PC-9 (cell line): ENCODE measurements at regions not wholly inside any gene's neighbourhood (a gene's known extent, or its start where the extent isn't known, plus 50 kb on each side); places are given as distances from the start of the nearest gene placed in this dataset.

Experiments used
- BruUV-seq: library from RNA; stranded (reverse); fragments of 400-500 nt; replicated peaks from 2 replicates; lab custom pipeline; 2021; lab: Mats Ljungman, UMichigan
- CTCF ChIA-PET: fragments of 300-600 bp; sonication (Branson Sonifier 250); formaldehyde crosslinking; loops from one replicate; lab custom pipeline; 2022; ENCODE audit warnings: antibody characterized with exemption; lab: Charles Lee
- POLR2A ChIA-PET: fragments of 300-600 bp; sonication (Branson Sonifier 250); formaldehyde crosslinking; loops from one replicate; lab custom pipeline; 2022; ENCODE audit warnings: antibody characterized with exemption; ENCODE audit not compliant: unreplicated experiment; lab: Charles Lee
- DNase-seq, 2 experiments: peaks; one replicate each; pipeline versions ENCODE4 v3.0.0 to v3.0.0-alpha.2; 2015 to 2022; ENCODE audit warnings: mixed read lengths in 1 of 2
- H2AFZ ChIP-seq: fragments of 200-600 bp; sonication (generic); 2 replicates; pipeline ENCODE4 v1.8.1; 2017; ENCODE audit warnings: antibody characterized with exemption
- H3F3A ChIP-seq: fragments of 200-600 bp; sonication (generic); 2 replicates; pipeline ENCODE4 v1.8.1; 2017; ENCODE audit warnings: antibody characterized with exemption, mild to moderate bottlenecking, low read depth; ENCODE audit not compliant: insufficient read depth
- H3K27ac ChIP-seq: fragments of 200-600 bp; sonication (generic); 2 replicates; pipeline ENCODE4 v1.6.1; 2016; ENCODE audit warnings: mixed run types
- H3K27me3 ChIP-seq: fragments of 200-600 bp; sonication (generic); 2 replicates; pipeline ENCODE4 v1.6.1; 2016; ENCODE audit warnings: low read depth, mixed run types; ENCODE audit not compliant: insufficient read depth
- H3K36me3 ChIP-seq: fragments of 200-600 bp; sonication (generic); 2 replicates; pipeline ENCODE4 v1.6.1; 2016; ENCODE audit warnings: low read depth, mixed run types
- H3K4me1 ChIP-seq: fragments of 200-600 bp; sonication (generic); replicated peaks from 2 replicates; pipeline ENCODE4 v1.6.1; 2016; ENCODE audit warnings: mixed run types; ENCODE audit not compliant: insufficient read depth
- H3K4me2 ChIP-seq: fragments of 200-600 bp; sonication (generic); 2 replicates; pipeline ENCODE4 v1.6.1; 2017; ENCODE audit warnings: mixed run types
- H3K4me3 ChIP-seq: fragments of 200-600 bp; sonication (generic); 2 replicates; pipeline ENCODE4 v1.6.1; 2016; ENCODE audit warnings: mixed run types
- H3K79me2 ChIP-seq: fragments of 200-600 bp; sonication (generic); 2 replicates; pipeline ENCODE4 v1.6.1; 2017; ENCODE audit warnings: low read depth, mixed run types
- H3K9me2 ChIP-seq: fragments of 200-600 bp; sonication (generic); 2 replicates; pipeline ENCODE4 v1.8.1; 2017; ENCODE audit warnings: mild to moderate bottlenecking; ENCODE audit not compliant: insufficient read depth
- H3K9me3 ChIP-seq: fragments of 200-600 bp; sonication (generic); 2 replicates; pipeline ENCODE4 v1.8.1; 2016; ENCODE audit warnings: low read depth; ENCODE audit not compliant: insufficient read depth
- H4K20me1 ChIP-seq: fragments of 200-600 bp; sonication (generic); 2 replicates; pipeline ENCODE4 v1.8.1; 2017; ENCODE audit not compliant: insufficient read depth
- CTCF ChIP-seq: fragments of 200-600 bp; sonication (generic); conservative IDR thresholded peaks from 2 replicates; pipeline ENCODE4 v1.6.1; 2017; ENCODE audit warnings: mixed run types, antibody characterized with exemption, mild to moderate bottlenecking, moderate library complexity
- EZH2 ChIP-seq: fragments of 200-600 bp; sonication (generic); IDR thresholded peaks from 2 replicates; pipeline ENCODE4 v1.8.0; 2017; ENCODE audit warnings: antibody characterized with exemption, low read depth
- intact Hi-C: fragments of 100-400 bp; cut with micrococcal nuclease; formaldehyde crosslinking; loops from one replicate; pipeline ENCODE4 v1.10.0; 2022; ENCODE audit not compliant: unreplicated experiment

DNA sequence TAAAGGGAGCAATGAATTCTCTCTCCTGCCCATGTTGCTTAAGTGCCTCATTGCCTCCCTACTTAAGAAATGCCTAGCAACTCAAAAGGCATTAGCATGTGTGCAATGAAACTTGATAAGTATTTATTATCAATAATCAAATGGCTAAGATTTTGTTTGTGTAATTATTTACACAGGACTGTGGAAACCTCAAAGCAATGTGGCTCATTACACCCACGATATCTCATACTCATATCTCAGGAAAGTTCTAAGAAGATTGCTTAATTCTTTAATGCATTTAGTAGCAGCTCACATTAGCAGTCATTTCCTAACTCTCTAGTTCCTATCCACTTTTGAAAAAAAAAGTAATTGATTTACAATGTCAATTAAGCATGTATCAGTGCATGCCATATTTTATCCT is 253.3 kb downstream of the DUSP10 start:
- H3K9me2 ChIP-seq: no peaks in the 10 kb centered on the region
- DNase-seq: peak in 1 of 2 experiments; percentile 78
- no peaks in the 10 kb centered on the region for H3K36me3 ChIP-seq
- H3K4me3 ChIP-seq: no peak overlapping the region
- intact Hi-C loops: loop anchor here (2.0 kb wide), 1 partner anchor 54 kb away; no protein-coding TSS in a partner anchor
- TF ChIP-seq EZH2: no peak
- TF ChIP-seq CTCF: no peak
- H3K27ac ChIP-seq: peak overlapping the region; percentile 58
- POLR2A ChIA-PET: no interaction called here
- H3K9me3 ChIP-seq: no peaks in the 10 kb centered on the region
- peaks cover 15% of the 10 kb centered on the region for H3F3A ChIP-seq
- CTCF ChIA-PET: no interaction called here
- no peak overlapping the region for H2AFZ ChIP-seq
- no peaks in the 10 kb centered on the region for H3K79me2 ChIP-seq
- peaks cover 24% of the 10 kb centered on the region for H3K4me1 ChIP-seq
- BruUV-seq: no TSS peak
- H3K4me2 ChIP-seq: peak overlapping the region; percentile 42; the same call in 1 of the 2 replicates
- no peaks in the 10 kb centered on the region for H4K20me1 ChIP-seq
- H3K27me3 ChIP-seq: no peaks in the 10 kb centered on the region

- H3K9me2 ChIP-seq: no peaks in the 10 kb centered on the region
- H3K4me3 ChIP-seq: no peak overlapping the region
- no peaks in the 10 kb centered on the region for H3K79me2 ChIP-seq
- CTCF ChIA-PET: no interaction called here
- H3K27ac ChIP-seq: no peak overlapping the region
- H2AFZ ChIP-seq: no peak overlapping the region
- DNase-seq: peak; percentile 34 to 47
- H3K27me3 ChIP-seq: no peaks in the 10 kb centered on the region
- no peak overlapping the region for H3K4me2 ChIP-seq
- H4K20me1 ChIP-seq: no peaks in the 10 kb centered on the region
- H3K36me3 ChIP-seq: no peaks in the 10 kb centered on the region
- no peak for TF ChIP-seq CTCF
- no peak for TF ChIP-seq EZH2
- H3K4me1 ChIP-seq: no peaks in the 10 kb centered on the region
- no peaks in the 10 kb centered on the region; the same call in 1 of the 2 replicates for H3K9me3 ChIP-seq
- BruUV-seq: no TSS peak
- POLR2A ChIA-PET: no interaction called here
- H3F3A ChIP-seq: no peaks in the 10 kb centered on the region
- intact Hi-C loops: no loop called here
These were observed 247.2 kb downstream of the DUSP10 start for GRCh38 chr1:221494670-221495069.

DNA sequence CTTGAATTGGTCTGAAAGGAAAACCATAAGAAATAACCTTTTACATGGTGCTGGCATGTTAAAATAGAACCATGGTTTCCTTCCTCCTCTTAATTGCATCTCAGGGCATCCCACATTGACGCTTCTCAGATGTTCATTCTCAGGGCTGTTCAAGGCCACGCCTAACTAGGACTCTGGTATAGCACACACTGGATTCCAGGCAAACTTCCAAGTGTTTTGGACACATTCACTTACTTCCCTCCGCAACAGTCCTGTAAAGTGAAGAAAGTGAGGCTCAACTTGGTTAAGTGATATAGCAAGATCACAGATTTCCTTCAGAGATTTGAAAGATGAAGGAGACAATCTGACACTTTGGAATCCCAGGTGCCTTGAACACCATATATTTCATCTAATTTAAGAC is 244.8 kb downstream of the DUSP10 start:
- no peaks in the 10 kb centered on the region for H3K27me3 ChIP-seq
- no peak overlapping the region for H3K4me2 ChIP-seq
- H3K4me3 ChIP-seq: no peak overlapping the region
- H4K20me1 ChIP-seq: no peaks in the 10 kb centered on the region
- TF ChIP-seq CTCF (no peak), EZH2 (no peak)
- H3F3A ChIP-seq: no peaks in the 10 kb centered on the region
- CTCF ChIA-PET: no interaction called here
- H3K9me3 ChIP-seq: no peaks in the 10 kb centered on the region; the same call in 1 of the 2 replicates
- no peak overlapping the region for H2AFZ ChIP-seq
- H3K36me3 ChIP-seq: no peaks in the 10 kb centered on the region
- no peaks in the 10 kb centered on the region for H3K79me2 ChIP-seq
- H3K27ac ChIP-seq: no peak overlapping the region
- no peak for DNase-seq
- BruUV-seq: no TSS peak
- POLR2A ChIA-PET: no interaction called here
- H3K4me1 ChIP-seq: no peaks in the 10 kb centered on the region
- H3K9me2 ChIP-seq: no peaks in the 10 kb centered on the region
- intact Hi-C loops: no loop called here
